HT1080 (cell line): ENCODE measurements at regions not wholly inside any gene's neighbourhood (a gene's known extent, or its start where the extent isn't known, plus 50 kb on each side); places are given as distances from the start of the nearest gene placed in this dataset.

Source experiments
- DNase-seq: peaks from one replicate; pipeline ENCODE4 v3.0.0-alpha.2; 2015; ENCODE audit warnings: low read depth

GRCh38 chrX:20330545-20330944 lies 63.8 kb upstream of the RPS6KA3 start:
- no peak for DNase-seq

GRCh38 chrX:20329435-20329834 lies 62.7 kb upstream of the RPS6KA3 start:
- DNase-seq: no peak

- DNase-seq: no peak
Observed at GRCh38 chrX:20325786-20326388, 59.2 kb upstream of the RPS6KA3 start.

GRCh38 chrX:20322887-20323286 lies 56.2 kb upstream of the RPS6KA3 start:
- no peak for DNase-seq

GRCh38 chrX:20320461-20321159 lies 53.9 kb upstream of the RPS6KA3 start:
- DNase-seq: no peak

GRCh38 chrX:20319054-20319453 lies 52.3 kb upstream of the RPS6KA3 start:
- DNase-seq: no peak

- DNase-seq: no peak
Observed at GRCh38 chrX:20317873-20318272, 51.2 kb upstream of the RPS6KA3 start.
